ENCODE measurements at regions not wholly inside any gene's neighbourhood (a gene's known extent, or its start where the extent isn't known, plus 50 kb on each side); places are given as distances from the start of the nearest gene placed in this dataset.

DNA sequence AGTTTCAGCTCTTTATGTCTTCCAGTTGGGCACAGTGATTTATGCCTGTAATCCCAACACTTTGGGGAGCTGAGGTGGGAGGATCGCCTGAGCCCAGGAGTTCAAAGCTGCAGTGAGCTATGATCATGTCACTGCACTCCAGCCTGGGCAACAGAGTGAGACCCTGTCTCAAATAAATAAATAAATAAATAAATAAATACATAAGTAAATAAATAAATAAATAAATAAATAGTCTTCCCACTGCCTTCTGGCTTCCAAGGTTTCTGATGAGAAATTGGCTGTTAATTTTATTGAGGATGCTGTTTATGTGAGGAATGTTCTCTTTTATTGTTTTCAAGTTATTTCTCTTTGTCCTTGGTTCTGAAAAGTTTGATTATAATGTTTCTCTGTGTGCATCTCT, 1507.6 kb upstream of the GOT2 start:
- TF ChIP-seq, protein P1, sequence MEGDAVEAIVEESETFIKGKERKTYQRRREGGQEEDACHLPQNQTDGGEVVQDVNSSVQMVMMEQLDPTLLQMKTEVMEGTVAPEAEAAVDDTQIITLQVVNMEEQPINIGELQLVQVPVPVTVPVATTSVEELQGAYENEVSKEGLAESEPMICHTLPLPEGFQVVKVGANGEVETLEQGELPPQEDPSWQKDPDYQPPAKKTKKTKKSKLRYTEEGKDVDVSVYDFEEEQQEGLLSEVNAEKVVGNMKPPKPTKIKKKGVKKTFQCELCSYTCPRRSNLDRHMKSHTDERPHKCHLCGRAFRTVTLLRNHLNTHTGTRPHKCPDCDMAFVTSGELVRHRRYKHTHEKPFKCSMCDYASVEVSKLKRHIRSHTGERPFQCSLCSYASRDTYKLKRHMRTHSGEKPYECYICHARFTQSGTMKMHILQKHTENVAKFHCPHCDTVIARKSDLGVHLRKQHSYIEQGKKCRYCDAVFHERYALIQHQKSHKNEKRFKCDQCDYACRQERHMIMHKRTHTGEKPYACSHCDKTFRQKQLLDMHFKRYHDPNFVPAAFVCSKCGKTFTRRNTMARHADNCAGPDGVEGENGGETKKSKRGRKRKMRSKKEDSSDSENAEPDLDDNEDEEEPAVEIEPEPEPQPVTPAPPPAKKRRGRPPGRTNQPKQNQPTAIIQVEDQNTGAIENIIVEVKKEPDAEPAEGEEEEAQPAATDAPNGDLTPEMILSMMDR (IDR thresholded peaks at IDR 0.05) = no peak
- no peak for TF ChIP-seq EP300 (IDR thresholded peaks at IDR 0.05)
